Neural crest cell (in vitro differentiated cells): ENCODE measurements at regions not wholly inside any gene's neighbourhood (a gene's known extent, or its start where the extent isn't known, plus 50 kb on each side); places are given as distances from the start of the nearest gene placed in this dataset.

Experiments
- DNase-seq: peaks from one replicate; pipeline ENCODE4 v3.0.0; 2021; ENCODE audit warnings: low read depth, mixed read lengths, low spot score
- H3K27ac Mint-ChIP-seq: one replicate; pipeline ENCODE4 v1.8.0; 2021; ENCODE audit warnings: mild to moderate bottlenecking, mixed read lengths; ENCODE audit not compliant: unreplicated experiment
- H3K27me3 Mint-ChIP-seq: 2 replicates; pipeline ENCODE4 v1.8.0; 2021; ENCODE audit warnings: low read depth, mild to moderate bottlenecking, mixed read lengths
- H3K36me3 Mint-ChIP-seq: 2 replicates; pipeline ENCODE4 v1.8.0; 2021; ENCODE audit warnings: low read depth, mild to moderate bottlenecking, mixed read lengths
- H3K4me1 Mint-ChIP-seq: 2 replicates; pipeline ENCODE4 v1.8.0; 2021; ENCODE audit warnings: mixed read lengths
- H3K4me3 Mint-ChIP-seq: one replicate; pipeline ENCODE4 v1.8.0; 2021; ENCODE audit warnings: mild to moderate bottlenecking, mixed read lengths
- H3K9me3 Mint-ChIP-seq: 2 replicates; pipeline ENCODE4 v1.8.0; 2021; ENCODE audit warnings: mixed read lengths
- TF ChIP-seq, protein P1 (sequence below): fragments of 200-600 bp; sonication (generic); conservative IDR thresholded peaks from 2 replicates; pipeline ENCODE4 v1.5.0; 2021; ENCODE audit warnings: antibody characterized with exemption, mild to moderate bottlenecking

DNA sequence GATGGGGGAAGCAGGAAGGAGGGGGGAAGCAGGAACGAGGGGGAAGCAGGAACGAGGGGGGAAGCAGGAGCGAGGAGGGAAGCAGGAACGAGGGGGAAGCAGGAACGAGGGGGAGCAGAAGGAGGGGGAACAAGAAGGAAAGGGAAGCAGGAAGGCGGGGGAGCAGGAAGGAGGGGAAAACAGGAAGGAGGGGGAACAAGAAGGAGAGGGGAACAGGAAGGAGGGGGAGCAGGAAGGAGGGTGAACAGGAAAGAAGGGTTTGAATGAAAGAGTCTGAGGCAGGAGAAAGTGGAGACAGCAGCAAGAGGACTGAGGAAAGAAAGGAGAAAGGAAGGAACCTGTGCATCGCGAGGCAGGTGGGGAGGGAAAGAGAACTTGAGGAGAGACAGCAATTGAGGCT lies 256.6 kb downstream of the PTEN start:
- Mint-ChIP-seq H3K36me3 (no peaks in the 10 kb centered on the region), H3K9me3 (no peaks in the 10 kb centered on the region), H3K4me3 (no peak overlapping the region), H3K4me1 (no peaks in the 10 kb centered on the region), H3K27me3 (no peaks in the 10 kb centered on the region), H3K27ac (peak overlapping the region; percentile 38)
- TF ChIP-seq, protein P1, sequence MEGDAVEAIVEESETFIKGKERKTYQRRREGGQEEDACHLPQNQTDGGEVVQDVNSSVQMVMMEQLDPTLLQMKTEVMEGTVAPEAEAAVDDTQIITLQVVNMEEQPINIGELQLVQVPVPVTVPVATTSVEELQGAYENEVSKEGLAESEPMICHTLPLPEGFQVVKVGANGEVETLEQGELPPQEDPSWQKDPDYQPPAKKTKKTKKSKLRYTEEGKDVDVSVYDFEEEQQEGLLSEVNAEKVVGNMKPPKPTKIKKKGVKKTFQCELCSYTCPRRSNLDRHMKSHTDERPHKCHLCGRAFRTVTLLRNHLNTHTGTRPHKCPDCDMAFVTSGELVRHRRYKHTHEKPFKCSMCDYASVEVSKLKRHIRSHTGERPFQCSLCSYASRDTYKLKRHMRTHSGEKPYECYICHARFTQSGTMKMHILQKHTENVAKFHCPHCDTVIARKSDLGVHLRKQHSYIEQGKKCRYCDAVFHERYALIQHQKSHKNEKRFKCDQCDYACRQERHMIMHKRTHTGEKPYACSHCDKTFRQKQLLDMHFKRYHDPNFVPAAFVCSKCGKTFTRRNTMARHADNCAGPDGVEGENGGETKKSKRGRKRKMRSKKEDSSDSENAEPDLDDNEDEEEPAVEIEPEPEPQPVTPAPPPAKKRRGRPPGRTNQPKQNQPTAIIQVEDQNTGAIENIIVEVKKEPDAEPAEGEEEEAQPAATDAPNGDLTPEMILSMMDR: no peak
- DNase-seq: no peak

DNA sequence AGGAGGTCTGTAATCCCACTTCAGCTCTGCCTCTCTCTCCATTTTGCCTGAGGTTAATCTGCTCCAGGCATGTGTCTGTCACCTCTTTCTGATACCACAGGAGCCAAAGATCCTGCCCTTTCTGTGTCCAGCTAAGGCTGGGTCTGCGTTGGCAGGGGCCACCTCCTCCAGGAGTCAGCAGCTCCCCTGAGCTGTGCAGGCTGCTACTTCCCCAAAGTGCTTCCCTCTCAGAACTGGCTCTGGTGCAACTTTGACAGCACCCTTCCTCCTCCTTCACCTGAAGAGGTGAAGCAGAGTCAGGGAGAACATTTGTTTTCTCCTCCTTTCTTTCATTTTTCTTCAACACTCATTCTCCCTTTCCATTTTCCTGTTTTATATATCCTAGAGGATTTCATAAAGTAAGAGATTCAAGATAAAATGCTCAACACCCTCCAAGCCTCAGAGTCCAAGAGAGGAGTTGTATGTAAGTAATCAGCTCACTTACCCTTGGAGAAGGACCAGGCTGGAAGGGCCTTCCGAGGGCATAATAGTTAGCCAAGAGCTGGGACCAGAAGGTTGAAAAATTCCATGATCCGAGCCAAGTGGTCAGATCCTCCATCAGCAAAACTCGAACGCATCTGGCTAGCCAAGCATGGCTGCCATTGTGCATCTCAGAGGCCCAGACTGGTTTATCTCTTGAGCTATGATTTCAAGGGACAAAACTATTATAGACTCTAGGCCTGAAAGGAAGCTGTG lies 257.3 kb downstream of the PTEN start:
- Mint-ChIP-seq H3K36me3 (no peaks in the 10 kb centered on the region), H3K9me3 (no peaks in the 10 kb centered on the region), H3K27me3 (no peaks in the 10 kb centered on the region), H3K4me3 (no peak overlapping the region), H3K4me1 (no peaks in the 10 kb centered on the region), H3K27ac (no peak overlapping the region)
- TF ChIP-seq, protein P1: no peak
- DNase-seq: no peak

DNA sequence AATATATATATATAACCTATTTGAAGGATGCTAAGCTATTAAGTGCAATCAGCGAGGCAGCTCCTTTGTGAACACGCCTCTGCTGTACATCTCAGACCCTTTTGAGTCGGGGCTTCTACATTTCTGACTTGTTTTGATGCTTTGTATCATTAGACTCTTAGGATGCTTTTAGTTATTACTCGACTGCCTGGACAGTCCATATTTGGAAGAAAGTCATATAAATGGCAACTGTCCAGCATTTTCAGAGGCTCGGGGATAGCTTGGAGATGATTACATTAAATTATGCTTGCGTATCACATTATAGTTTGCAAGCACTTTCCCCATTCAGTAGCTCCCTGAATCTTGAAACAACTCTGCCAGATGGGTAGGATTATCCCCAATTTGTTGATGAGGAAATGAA lies 257.9 kb downstream of the PTEN start:
- H3K36me3 Mint-ChIP-seq: no peaks in the 10 kb centered on the region
- TF ChIP-seq, protein P1: no peak
- H3K4me1 Mint-ChIP-seq: no peaks in the 10 kb centered on the region
- H3K9me3 Mint-ChIP-seq: no peaks in the 10 kb centered on the region
- H3K4me3 Mint-ChIP-seq: no peak overlapping the region
- no peak overlapping the region for H3K27ac Mint-ChIP-seq
- no peak for DNase-seq
- H3K27me3 Mint-ChIP-seq: no peaks in the 10 kb centered on the region

DNA sequence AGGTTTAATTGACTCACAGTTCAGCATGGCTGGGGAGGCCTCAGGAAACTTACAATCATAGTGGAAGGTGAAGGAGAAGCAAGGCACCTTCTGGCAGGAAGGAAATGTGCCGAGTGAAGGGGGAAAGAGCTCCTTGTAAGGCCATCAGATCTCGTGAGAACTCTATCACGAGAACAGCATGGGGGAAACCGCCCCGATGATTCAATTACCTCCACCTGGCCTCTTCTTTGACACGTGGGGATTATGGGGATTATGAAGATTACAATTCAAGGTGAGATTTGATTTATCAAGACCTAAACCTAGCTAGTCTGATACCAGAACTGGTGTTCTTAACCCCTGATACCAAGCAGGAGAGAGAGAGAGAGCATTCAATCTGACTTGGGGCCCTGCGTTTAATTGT lies 258.7 kb downstream of the PTEN start:
- no peak for DNase-seq
- H3K36me3 Mint-ChIP-seq: no peaks in the 10 kb centered on the region
- no peaks in the 10 kb centered on the region for H3K4me1 Mint-ChIP-seq

DNA sequence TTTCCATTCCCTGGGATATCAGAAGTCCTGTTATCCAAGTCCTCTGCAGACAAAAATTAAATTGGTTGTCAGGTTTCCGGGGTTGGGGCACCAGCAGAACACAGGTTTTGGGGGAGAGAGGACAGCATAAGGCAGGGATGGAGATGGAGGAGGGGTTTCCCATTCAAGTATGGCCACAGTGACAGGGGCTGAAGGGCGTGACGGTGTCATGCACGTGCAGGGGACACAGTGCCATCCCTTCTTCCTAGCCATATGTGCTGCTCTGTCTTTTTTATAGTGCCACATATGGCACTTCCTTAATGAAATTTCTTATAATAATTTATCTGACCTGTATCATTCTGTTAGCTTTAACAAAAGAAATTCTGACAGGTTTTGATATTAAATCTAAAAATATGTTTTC lies 259.2 kb downstream of the PTEN start:
- no peaks in the 10 kb centered on the region for H3K36me3 Mint-ChIP-seq
- TF ChIP-seq, protein P1: no peak
- no peak for DNase-seq
- no peak overlapping the region for H3K4me3 Mint-ChIP-seq
- H3K4me1 Mint-ChIP-seq: no peaks in the 10 kb centered on the region
- H3K27ac Mint-ChIP-seq: no peak overlapping the region
- no peaks in the 10 kb centered on the region for H3K9me3 Mint-ChIP-seq
- H3K27me3 Mint-ChIP-seq: no peaks in the 10 kb centered on the region

More for the DNA sequence above, 258.7 kb downstream of the PTEN start:
- Mint-ChIP-seq H3K4me3 (no peak overlapping the region), H3K9me3 (no peaks in the 10 kb centered on the region), H3K27me3 (no peaks in the 10 kb centered on the region), H3K27ac (no peak overlapping the region)
- TF ChIP-seq, protein P1: no peak
